Activated B cell treated with CpG ODN at 0.5 μM for 24 hours (primary cell): ENCODE measurements at regions not wholly inside any gene's neighbourhood (a gene's known extent, or its start where the extent isn't known, plus 50 kb on each side); places are given as distances from the start of the nearest gene placed in this dataset.
"Not testable (repeated sequence)": the region's sequence is repeated elsewhere in the genome, so short reads cannot be mapped to it uniquely, and the experiment has no call there.

Experiments used
- ATAC-seq: fragments of 200-7000 bp; cut with Tn5 transposase; one replicate; pipeline ENCODE4 v1.10.0; 2021; ENCODE audit warnings: low read depth, mild to moderate bottlenecking, moderate library complexity
- CTCF ChIA-PET: fragments of 350-600 bp; sonication (Branson Sonifier 250); formaldehyde crosslinking; loops from one replicate; lab custom pipeline; 2021; ENCODE audit warnings: antibody characterized with exemption; lab: Charles Lee
- POLR2A ChIA-PET: fragments of 350-600 bp; sonication (Branson Sonifier 250); formaldehyde crosslinking; loops from one replicate; lab custom pipeline; 2021; ENCODE audit warnings: antibody characterized with exemption; lab: Charles Lee
- DNase-seq: peaks from one replicate; pipeline ENCODE4 v3.0.0; 2022
- H3K27ac Mint-ChIP-seq: one replicate; pipeline ENCODE4 v1.8.0; 2020; ENCODE audit warnings: mixed read lengths
- H3K27me3 Mint-ChIP-seq: one replicate; pipeline ENCODE4 v1.8.0; 2021; ENCODE audit warnings: mixed read lengths
- H3K36me3 Mint-ChIP-seq: one replicate; pipeline ENCODE4 v1.8.0; 2021; ENCODE audit warnings: low read depth, mixed read lengths
- H3K4me1 Mint-ChIP-seq: one replicate; pipeline ENCODE4 v1.8.0; 2021; ENCODE audit warnings: mixed read lengths
- H3K4me3 Mint-ChIP-seq: one replicate; pipeline ENCODE4 v1.8.0; 2020; ENCODE audit warnings: mild to moderate bottlenecking, mixed read lengths
- H3K9me3 Mint-ChIP-seq: one replicate; pipeline ENCODE4 v1.8.0; 2020; ENCODE audit warnings: mixed read lengths
- CTCF ChIP-seq: fragments of 200-600 bp; IDR thresholded peaks from one replicate; pipeline ENCODE4 v1.8.0; 2022; ENCODE audit warnings: antibody characterized with exemption, mild to moderate bottlenecking
- intact Hi-C: fragments of 100-400 bp; cut with micrococcal nuclease; formaldehyde crosslinking; loops from one replicate; pipeline ENCODE4 v1.15.1; 2024

GRCh38 chr22:25449781-25450317 lies 114.6 kb upstream of the GRK3 start:
- intact Hi-C loops, result loop anchor here (2.0 to 10.0 kb wide), 5 partner anchors 45 to 915 kb away; no protein-coding TSS in a partner anchor
- H3K9me3 Mint-ChIP-seq, result no peaks in the 10 kb centered on the region
- DNase-seq, result no peak
- H3K36me3 Mint-ChIP-seq, result peaks cover 35% of the 10 kb centered on the region
- ChIA-PET CTCF (no interaction called here), POLR2A (no interaction called here)
- no peak overlapping the region for H3K27ac Mint-ChIP-seq
- peaks cover 44% of the 10 kb centered on the region for H3K4me1 Mint-ChIP-seq
- ATAC-seq, result no peak
- H3K27me3 Mint-ChIP-seq, result no peaks in the 10 kb centered on the region
- peak overlapping the region; percentile 33 for H3K4me3 Mint-ChIP-seq
- no peak for TF ChIP-seq CTCF

- Mint-ChIP-seq H3K27ac (no peak overlapping the region), H3K4me3 (no peak overlapping the region), H3K27me3 (no peaks in the 10 kb centered on the region), H3K36me3 (peaks cover 43% of the 10 kb centered on the region), H3K4me1 (peaks cover 44% of the 10 kb centered on the region), H3K9me3 (no peaks in the 10 kb centered on the region)
- POLR2A ChIA-PET, result no interaction called here
- no peak for DNase-seq
- ATAC-seq, result no peak
- TF ChIP-seq CTCF, result no peak
- CTCF ChIA-PET, result interaction anchor here (1.1 to 1.2 kb wide), 2 partner anchors 92 to 327 kb away, joined by 3 read pairs; no protein-coding TSS in a partner anchor
- intact Hi-C loops, result no loop called here
Measured at GRCh38 chr22:25451480-25452114, 112.9 kb upstream of the GRK3 start.

GRCh38 chr22:25452116-25452700 lies 112.3 kb upstream of the GRK3 start:
- POLR2A ChIA-PET, result no interaction called here
- H3K4me3 Mint-ChIP-seq, result no peak overlapping the region
- CTCF ChIA-PET, result interaction anchor here (1.1 to 1.2 kb wide), 2 partner anchors 92 to 326 kb away, joined by 3 read pairs; no protein-coding TSS in a partner anchor
- no peak for DNase-seq
- H3K36me3 Mint-ChIP-seq, result peaks cover 46% of the 10 kb centered on the region
- TF ChIP-seq CTCF, result no peak
- no peaks in the 10 kb centered on the region for H3K27me3 Mint-ChIP-seq
- peaks cover 44% of the 10 kb centered on the region for H3K4me1 Mint-ChIP-seq
- intact Hi-C loops, result no loop called here
- H3K27ac Mint-ChIP-seq, result no peak overlapping the region
- ATAC-seq, result no peak
- no peaks in the 10 kb centered on the region for H3K9me3 Mint-ChIP-seq

GRCh38 chr22:25453058-25453457 lies 111.4 kb upstream of the GRK3 start:
- CTCF ChIA-PET, result no interaction called here
- DNase-seq, result no peak
- ATAC-seq, result no peak
- Mint-ChIP-seq H3K4me3 (no peak overlapping the region), H3K4me1 (peaks cover 37% of the 10 kb centered on the region), H3K27ac (no peak overlapping the region), H3K36me3 (peaks cover 43% of the 10 kb centered on the region), H3K27me3 (no peaks in the 10 kb centered on the region), H3K9me3 (no peaks in the 10 kb centered on the region)
- intact Hi-C loops, result no loop called here
- POLR2A ChIA-PET, result no interaction called here
- no peak for TF ChIP-seq CTCF

GRCh38 chr22:25453557-25453956 lies 110.9 kb upstream of the GRK3 start:
- ATAC-seq, result no peak
- ChIA-PET CTCF (no interaction called here), POLR2A (no interaction called here)
- H3K4me1 Mint-ChIP-seq, result peaks cover 37% of the 10 kb centered on the region
- no peaks in the 10 kb centered on the region for H3K27me3 Mint-ChIP-seq
- H3K27ac Mint-ChIP-seq, result no peak overlapping the region
- no peak for DNase-seq
- H3K4me3 Mint-ChIP-seq, result no peak overlapping the region
- H3K9me3 Mint-ChIP-seq, result no peaks in the 10 kb centered on the region
- no peak for TF ChIP-seq CTCF
- intact Hi-C loops, result no loop called here
- H3K36me3 Mint-ChIP-seq, result peaks cover 45% of the 10 kb centered on the region

- ATAC-seq, POLR2A ChIA-PET, H3K27ac Mint-ChIP-seq, H3K9me3 Mint-ChIP-seq, DNase-seq, H3K27me3 Mint-ChIP-seq, CTCF ChIA-PET, H3K4me3 Mint-ChIP-seq, intact Hi-C loops: not testable (repeated sequence)
- Mint-ChIP-seq H3K36me3 (peaks cover 65% of the 10 kb centered on the region), H3K4me1 (peaks cover 12% of the 10 kb centered on the region)
Measured at GRCh38 chr22:25456300-25457043, 108.0 kb upstream of the GRK3 start.

GRCh38 chr22:25458631-25459030 lies 105.8 kb upstream of the GRK3 start:
- ATAC-seq, H3K4me1 Mint-ChIP-seq, H3K9me3 Mint-ChIP-seq, H3K27me3 Mint-ChIP-seq, POLR2A ChIA-PET, H3K4me3 Mint-ChIP-seq, H3K27ac Mint-ChIP-seq, intact Hi-C loops, DNase-seq: not testable (repeated sequence)
- CTCF ChIA-PET, result interaction anchor here (1.0 kb wide), 1 partner anchor 315 kb away, joined by 3 read pairs; no protein-coding TSS in a partner anchor
- peaks cover 63% of the 10 kb centered on the region for H3K36me3 Mint-ChIP-seq
